ENCODE measurements at regions not wholly inside any gene's neighbourhood (a gene's known extent, or its start where the extent isn't known, plus 50 kb on each side); places are given as distances from the start of the nearest gene placed in this dataset.

GRCh38 chr2:67671464-67672450 lies 274.6 kb downstream of the ETAA1 start:
- Histone ChIP-seq H3K9me2 (ENCODE audit: insufficient read depth) (0 out of 2 replicates have a peak, but pooled peaks cover 5% of the 10 kb centered on the region), H3K4me2 (no peak overlapping the region), H3K27me3 (ENCODE audit: insufficient read depth) (no peaks in the 10 kb centered on the region), H3F3A (replicated peaks; ENCODE audit: low read depth) (no peaks in the 10 kb centered on the region), H2AFZ (no peak overlapping the region), H3K79me2 (replicated peaks; ENCODE audit: insufficient read depth) (no peaks in the 10 kb centered on the region), H3K27ac (ENCODE audit: low read depth) (no peak overlapping the region), H3K4me3 (no peak overlapping the region), H4K20me1 (replicated peaks; ENCODE audit: insufficient read depth) (no peaks in the 10 kb centered on the region), H3K36me3 (ENCODE audit: insufficient read depth) (no peaks in the 10 kb centered on the region), H3K4me1 (ENCODE audit: insufficient read depth) (no peaks in the 10 kb centered on the region)
- no peak for DNase-seq (ENCODE audit: low spot score)
- TF ChIP-seq CTCF (conservative IDR thresholded peaks at IDR 0.05; ENCODE audit: low read depth in 2 of 2) (no peak), STAT1 (IDR thresholded peaks at IDR 0.05; ENCODE audit: unreplicated experiment) (no peak), NANOG (IDR thresholded peaks at IDR 0.05; ENCODE audit: borderline replicate concordance) (no peak), EZH2phosphoT487 (IDR thresholded peaks at IDR 0.05; ENCODE audit: unreplicated experiment) (no peak), EZH2 (IDR thresholded peaks at IDR 0.05; ENCODE audit: low read depth, unreplicated experiment) (no peak), ZNF114 (CRISPR knock-in tag; IDR thresholded peaks at IDR 0.05) (no peak), ZNF331 (CRISPR knock-in tag; IDR thresholded peaks at IDR 0.05; ENCODE audit: low read depth) (no peak), JUNB (IDR thresholded peaks at IDR 0.05; ENCODE audit: unreplicated experiment) (no peak), ETS1 (IDR thresholded peaks at IDR 0.05) (no peak), REST (IDR thresholded peaks at IDR 0.05; ENCODE audit: unreplicated experiment) (no peak), CREB1 (CRISPR knock-in tag; IDR thresholded peaks at IDR 0.05; ENCODE audit: low read depth) (no peak), POLR2AphosphoS5 (IDR thresholded peaks at IDR 0.05; ENCODE audit: low read depth) (no peak)
- no peaks in the 10 kb centered on the region for H3K9me3 Mint-ChIP-seq
- no peak for ATAC-seq
- H3K27me3 Mint-ChIP-seq (ENCODE audit: insufficient read depth, low read depth, poor library complexity), result no peaks in the 10 kb centered on the region
- H3K4me3 Mint-ChIP-seq, result no peak overlapping the region
- no peaks in the 10 kb centered on the region for H3K36me3 Mint-ChIP-seq (ENCODE audit: low read depth)
- no peak overlapping the region for H3K27ac Mint-ChIP-seq
- H3K4me1 Mint-ChIP-seq, result no peaks in the 10 kb centered on the region
